GM23338 (cell line): ENCODE measurements at regions not wholly inside any gene's neighbourhood (a gene's known extent, or its start where the extent isn't known, plus 50 kb on each side); places are given as distances from the start of the nearest gene placed in this dataset.

Experiments used
- ATAC-seq: fragments of 200-7000 bp; cut with Tn5 transposase; 3 replicates; pipeline ENCODE4 v1.9.1; 2020
- DNase-seq: peaks from one replicate; pipeline ENCODE4 v3.0.0-alpha.2; 2015; ENCODE audit warnings: low spot score
- H2AFZ ChIP-seq: fragments of 200-600 bp; sonication (generic); 2 replicates; pipeline ENCODE4 v1.8.0; 2016; ENCODE audit warnings: antibody characterized with exemption, mild to moderate bottlenecking, moderate library complexity
- H3F3A ChIP-seq: fragments of 200-600 bp; sonication (generic); replicated peaks from 2 replicates; pipeline ENCODE4 v1.8.0; 2017; ENCODE audit warnings: antibody characterized with exemption, mixed run types, low read depth
- H3K27ac ChIP-seq: fragments of 200-600 bp; sonication (generic); 2 replicates; pipeline ENCODE4 v1.6.1; 2016; ENCODE audit warnings: low read depth
- H3K27me3 ChIP-seq: fragments of 200-600 bp; sonication (generic); 2 replicates; pipeline ENCODE4 v1.8.0; 2016; ENCODE audit warnings: mild to moderate bottlenecking, mixed run types, moderate library complexity; ENCODE audit not compliant: insufficient read depth
- H3K36me3 ChIP-seq: fragments of 200-600 bp; sonication (generic); 2 replicates; pipeline ENCODE4 v1.8.0; 2016; ENCODE audit warnings: mild to moderate bottlenecking; ENCODE audit not compliant: insufficient read depth
- H3K4me1 ChIP-seq: fragments of 200-600 bp; sonication (generic); 2 replicates; pipeline ENCODE4 v1.8.0; 2016; ENCODE audit warnings: mild to moderate bottlenecking, moderate library complexity; ENCODE audit not compliant: insufficient read depth
- H3K4me2 ChIP-seq: fragments of 200-600 bp; sonication (generic); 2 replicates; pipeline ENCODE4 v1.7.1; 2017; ENCODE audit warnings: mixed run types
- H3K4me3 ChIP-seq: fragments of 200-600 bp; sonication (generic); 2 replicates; pipeline ENCODE4 v1.6.1; 2016; ENCODE audit warnings: mixed run types
- H3K79me2 ChIP-seq: fragments of 200-600 bp; sonication (generic); replicated peaks from 2 replicates; pipeline ENCODE4 v1.8.0; 2017; ENCODE audit warnings: mild to moderate bottlenecking; ENCODE audit not compliant: insufficient read depth
- H3K9me2 ChIP-seq: fragments of 200-600 bp; sonication (generic); 2 replicates; pipeline ENCODE4 v1.8.0; 2017; ENCODE audit not compliant: insufficient read depth
- H4K20me1 ChIP-seq: fragments of 200-600 bp; sonication (generic); replicated peaks from 2 replicates; pipeline ENCODE4 v1.8.0; 2017; ENCODE audit warnings: mild to moderate bottlenecking; ENCODE audit not compliant: insufficient read depth
- H3K27ac Mint-ChIP-seq: 2 replicates; pipeline ENCODE4 v1.8.0; 2020; ENCODE audit warnings: inconsistent platforms, mild to moderate bottlenecking, moderate library complexity, mixed read lengths
- H3K27me3 Mint-ChIP-seq: 3 replicates; pipeline ENCODE4 v1.8.0; 2022; ENCODE audit warnings: low read depth, mild to moderate bottlenecking, moderate library complexity, mixed read lengths, inconsistent platforms; ENCODE audit not compliant: insufficient read depth, poor library complexity
- H3K36me3 Mint-ChIP-seq: 3 replicates; pipeline ENCODE4 v1.8.0; 2021; ENCODE audit warnings: low read depth, mild to moderate bottlenecking, inconsistent platforms, moderate library complexity, mixed read lengths
- H3K4me1 Mint-ChIP-seq: 3 replicates; pipeline ENCODE4 v1.8.0; 2020; ENCODE audit warnings: mild to moderate bottlenecking, inconsistent platforms, mixed read lengths
- H3K4me3 Mint-ChIP-seq: 3 replicates; pipeline ENCODE4 v1.8.0; 2021; ENCODE audit warnings: moderate library complexity, mild to moderate bottlenecking, inconsistent platforms, mixed read lengths
- H3K9me3 Mint-ChIP-seq: 3 replicates; pipeline ENCODE4 v1.8.0; 2020; ENCODE audit warnings: moderate library complexity, mild to moderate bottlenecking, inconsistent platforms, mixed read lengths
- CREB1 ChIP-seq: fragments of 250-450 bp; sonication (Bioruptor Pico); IDR thresholded peaks from 2 replicates; pipeline ENCODE4 v1.5.0; 2020; ENCODE audit warnings: low read depth, mild to moderate bottlenecking, moderate library complexity
- CTCF ChIP-seq, 2 experiments: fragments of 200-600 bp in 1 of 2; sonication (generic) in 1 of 2; conservative IDR thresholded peaks; 2 replicates each; pipeline versions ENCODE4 v1.5.1 to v1.6.1; 2016 to 2017; ENCODE audit warnings: antibody characterized with exemption in 2 of 2, low read depth in 2 of 2, mild to moderate bottlenecking in 2 of 2, moderate library complexity in 1 of 2
- ETS1 ChIP-seq: IDR thresholded peaks from 2 replicates; pipeline ENCODE4 v1.6.1; 2016; ENCODE audit warnings: antibody characterized with exemption
- JUNB ChIP-seq: IDR thresholded peaks from one replicate; pipeline ENCODE4 v1.6.1; 2016; ENCODE audit warnings: antibody characterized with exemption; ENCODE audit not compliant: unreplicated experiment
- POLR2AphosphoS5 ChIP-seq: IDR thresholded peaks from 2 replicates; pipeline ENCODE4 v1.6.1; 2016; ENCODE audit warnings: antibody characterized with exemption, low read depth
- STAT1 ChIP-seq: IDR thresholded peaks from one replicate; pipeline ENCODE4 v1.6.1; 2016; ENCODE audit warnings: antibody characterized with exemption; ENCODE audit not compliant: unreplicated experiment
- ZNF114 ChIP-seq: fragments of 250-450 bp; sonication (Bioruptor Pico); IDR thresholded peaks from 2 replicates; pipeline ENCODE4 v1.5.0; 2020; ENCODE audit warnings: mild to moderate bottlenecking, moderate library complexity
- ZNF462 ChIP-seq: fragments of 250-450 bp; sonication (Bioruptor Pico); IDR thresholded peaks from 2 replicates; pipeline ENCODE4 v1.5.0; 2020; ENCODE audit warnings: mild to moderate bottlenecking, moderate library complexity

- TF ChIP-seq ZNF462 (CRISPR knock-in tag) (no peak), ZNF114 (CRISPR knock-in tag) (no peak), POLR2AphosphoS5 (no peak)
Measured at GRCh38 chr11:79626135-79627075, 185.6 kb upstream of the TENM4 start (continued).

- no peaks in the 10 kb centered on the region for H3K4me1 Mint-ChIP-seq
- Histone ChIP-seq H2AFZ (no peak overlapping the region), H3K4me2 (no peak overlapping the region), H3K79me2 (no peaks in the 10 kb centered on the region), H3K4me1 (no peaks in the 10 kb centered on the region), H3K4me3 (no peak overlapping the region), H3K27me3 (no peaks in the 10 kb centered on the region), H3K9me2 (peaks cover 3% of the 10 kb centered on the region; the same call in 1 of the 2 replicates), H3K27ac (no peak overlapping the region), H4K20me1 (no peaks in the 10 kb centered on the region), H3K36me3 (no peaks in the 10 kb centered on the region), H3F3A (no peaks in the 10 kb centered on the region)
- no peaks in the 10 kb centered on the region for H3K27me3 Mint-ChIP-seq
- no peaks in the 10 kb centered on the region for H3K36me3 Mint-ChIP-seq
- DNase-seq (no peak), ATAC-seq (no peak)
- H3K4me3 Mint-ChIP-seq, result no peak overlapping the region
- no peak overlapping the region for H3K27ac Mint-ChIP-seq
- H3K9me3 Mint-ChIP-seq, result no peaks in the 10 kb centered on the region
- TF ChIP-seq CTCF (conservative IDR thresholded peaks at IDR 0.05; ENCODE audit: low read depth in 2 of 2) (no peak), CREB1 (no peak), STAT1 (no peak), POLR2AphosphoS5 (no peak), JUNB (no peak), ETS1 (no peak), ZNF114 (CRISPR knock-in tag) (no peak)
Measured at GRCh38 chr11:79623375-79623774, 182.5 kb upstream of the TENM4 start.
